ENCODE measurements at regions not wholly inside any gene's neighbourhood (a gene's known extent, or its start where the extent isn't known, plus 50 kb on each side); places are given as distances from the start of the nearest gene placed in this dataset.
"Not testable (repeated sequence)": the region's sequence is repeated elsewhere in the genome, so short reads cannot be mapped to it uniquely, and the experiment has no call there.

- no peaks in the 10 kb centered on the region for H3K36me3 ChIP-seq (ENCODE audit: insufficient read depth, low read length)
- no peaks in the 10 kb centered on the region for H3K4me1 Mint-ChIP-seq (ENCODE audit: low read depth, unreplicated experiment)
- H3K36me3 Mint-ChIP-seq (ENCODE audit: low read depth, unreplicated experiment) = no peaks in the 10 kb centered on the region
- peaks cover 2% of the 10 kb centered on the region for H3K9me3 Mint-ChIP-seq (ENCODE audit: unreplicated experiment)
- no peak overlapping the region for H3K4me2 ChIP-seq (ENCODE audit: low read length)
- H3K4me1 ChIP-seq (ENCODE audit: insufficient read depth, low read length) = no peaks in the 10 kb centered on the region
- H3K4me3 Mint-ChIP-seq (ENCODE audit: unreplicated experiment) = no peak overlapping the region
- TF ChIP-seq EZH2 (IDR thresholded peaks at IDR 0.05; ENCODE audit: insufficient read depth, low read length) (no peak), CTCF (IDR thresholded peaks at IDR 0.05; ENCODE audit: insufficient read depth, low read depth, low read length) (no peak)
- H3K27me3 Mint-ChIP-seq (ENCODE audit: low read depth, unreplicated experiment) = no peaks in the 10 kb centered on the region
- H3K9ac ChIP-seq (ENCODE audit: low read length) = no peak overlapping the region
- H3K27ac ChIP-seq (ENCODE audit: low read depth, low read length) = no peak overlapping the region
- FAIRE-seq = no peak
- no peak overlapping the region for H2AFZ ChIP-seq (ENCODE audit: low read depth, low read length)
- H3K4me3 ChIP-seq (ENCODE audit: insufficient read depth, low read depth, low read length) = no peak overlapping the region
- no peaks in the 10 kb centered on the region for H3K9me3 ChIP-seq (ENCODE audit: insufficient read depth, low read depth, low read length)
- H3K79me2 ChIP-seq (ENCODE audit: insufficient read depth, low read length) = no peaks in the 10 kb centered on the region
- H3K27ac Mint-ChIP-seq (ENCODE audit: unreplicated experiment) = no peak overlapping the region
- H3K27me3 ChIP-seq (ENCODE audit: insufficient read depth, low read length) = no peaks in the 10 kb centered on the region
- H4K20me1 ChIP-seq (ENCODE audit: insufficient read depth, low read length) = no peaks in the 10 kb centered on the region
- DNase-seq (ENCODE audit: low read depth) = no peak
Observed at GRCh38 chr14:45641541-45641940, 388.5 kb upstream of the MIS18BP1 start.

- H3K27me3 Mint-ChIP-seq (ENCODE audit: low read depth, unreplicated experiment); H3K36me3 Mint-ChIP-seq (ENCODE audit: low read depth, unreplicated experiment); FAIRE-seq; DNase-seq (ENCODE audit: low read depth); H3K4me2 ChIP-seq (ENCODE audit: low read length); H3K79me2 ChIP-seq (ENCODE audit: insufficient read depth, low read length); H3K36me3 ChIP-seq (ENCODE audit: insufficient read depth, low read length); H3K4me1 ChIP-seq (ENCODE audit: insufficient read depth, low read length); H3K9me3 ChIP-seq (ENCODE audit: insufficient read depth, low read depth, low read length); H3K4me3 Mint-ChIP-seq (ENCODE audit: unreplicated experiment); H3K4me1 Mint-ChIP-seq (ENCODE audit: low read depth, unreplicated experiment); H4K20me1 ChIP-seq (ENCODE audit: insufficient read depth, low read length); H3K9me3 Mint-ChIP-seq (ENCODE audit: unreplicated experiment); H3K27ac Mint-ChIP-seq (ENCODE audit: unreplicated experiment); H3K4me3 ChIP-seq (ENCODE audit: insufficient read depth, low read depth, low read length); H3K27me3 ChIP-seq (ENCODE audit: insufficient read depth, low read length); H3K9ac ChIP-seq (ENCODE audit: low read length); H2AFZ ChIP-seq (ENCODE audit: low read depth, low read length); H3K27ac ChIP-seq (ENCODE audit: low read depth, low read length): not testable (repeated sequence)
Observed at GRCh38 chr14:45634651-45635441, 381.8 kb upstream of the MIS18BP1 start.

GRCh38 chr14:45633220-45633984 is 380.4 kb upstream of the MIS18BP1 start:
- Mint-ChIP-seq H3K4me3 (ENCODE audit: unreplicated experiment) (no peak overlapping the region), H3K9me3 (ENCODE audit: unreplicated experiment) (no peaks in the 10 kb centered on the region), H3K36me3 (ENCODE audit: low read depth, unreplicated experiment) (no peaks in the 10 kb centered on the region), H3K27me3 (ENCODE audit: low read depth, unreplicated experiment) (no peaks in the 10 kb centered on the region), H3K27ac (ENCODE audit: unreplicated experiment) (no peak overlapping the region), H3K4me1 (ENCODE audit: low read depth, unreplicated experiment) (no peaks in the 10 kb centered on the region)
- H3K4me3 ChIP-seq (ENCODE audit: insufficient read depth, low read depth, low read length) = no peak overlapping the region
- H3K27me3 ChIP-seq (ENCODE audit: insufficient read depth, low read length) = no peaks in the 10 kb centered on the region
- H3K27ac ChIP-seq (ENCODE audit: low read depth, low read length) = no peak overlapping the region
- H3K9me3 ChIP-seq (ENCODE audit: insufficient read depth, low read depth, low read length) = no peaks in the 10 kb centered on the region
- H3K9ac ChIP-seq (ENCODE audit: low read length) = no peak overlapping the region
- H3K79me2 ChIP-seq (ENCODE audit: insufficient read depth, low read length) = no peaks in the 10 kb centered on the region
- H2AFZ ChIP-seq (ENCODE audit: low read depth, low read length) = no peak overlapping the region
- H3K4me2 ChIP-seq (ENCODE audit: low read length) = no peak overlapping the region
- H3K4me1 ChIP-seq (ENCODE audit: insufficient read depth, low read length) = no peaks in the 10 kb centered on the region
- no peaks in the 10 kb centered on the region for H4K20me1 ChIP-seq (ENCODE audit: insufficient read depth, low read length)
- TF ChIP-seq CTCF (IDR thresholded peaks at IDR 0.05; ENCODE audit: insufficient read depth, low read depth, low read length) (no peak), EZH2 (IDR thresholded peaks at IDR 0.05; ENCODE audit: insufficient read depth, low read length) (no peak)
- no peaks in the 10 kb centered on the region for H3K36me3 ChIP-seq (ENCODE audit: insufficient read depth, low read length)
- DNase-seq (ENCODE audit: low read depth) = no peak
- no peak for FAIRE-seq
